Activated T-cell treated with anti-CD3 and anti-CD28 coated beads, Interleukin-2, amount 50 U/mL, for 72 hours (primary cell): ENCODE measurements at regions not wholly inside any gene's neighbourhood (a gene's known extent, or its start where the extent isn't known, plus 50 kb on each side); places are given as distances from the start of the nearest gene placed in this dataset.

Experiments
- ATAC-seq, 2 donors: fragments of 150-1000 bp; cut with Tn5 transposase; replicated peaks in 1 of 2; 2 replicates each; pipeline ENCODE4 v1.10.0; 2021; ENCODE audit warnings: moderate library complexity in 2 of 2, mild to moderate bottlenecking in 1 of 2
- DNase-seq, 2 donors: peaks; one replicate each; pipeline ENCODE4 v3.0.0; 2021 to 2022; ENCODE audit warnings: mixed read lengths in 1 of 2
- H3K27ac Mint-ChIP-seq: one replicate; pipeline ENCODE4 v1.8.0; 2022; ENCODE audit warnings: mild to moderate bottlenecking, moderate library complexity, mixed read lengths
- H3K27me3 Mint-ChIP-seq: one replicate; pipeline ENCODE4 v1.8.0; 2022; ENCODE audit warnings: low read depth, mixed read lengths
- H3K36me3 Mint-ChIP-seq, 2 donors: one replicate each; pipeline ENCODE4 v1.8.0; 2022; ENCODE audit warnings: mixed read lengths in 2 of 2, mild to moderate bottlenecking in 1 of 2; ENCODE audit not compliant: insufficient read depth in 2 of 2
- H3K4me1 Mint-ChIP-seq: one replicate; pipeline ENCODE4 v1.8.0; 2022; ENCODE audit warnings: low read depth, mixed read lengths
- H3K4me3 Mint-ChIP-seq, 2 donors: one replicate each; pipeline ENCODE4 v1.8.0; 2022; ENCODE audit warnings: mild to moderate bottlenecking in 2 of 2, mixed read lengths in 2 of 2, moderate library complexity in 2 of 2
- H3K9me3 Mint-ChIP-seq, 2 donors: one replicate each; pipeline ENCODE4 v1.8.0; 2022; ENCODE audit warnings: mixed read lengths in 2 of 2

GRCh38 chr15:95494971-95495541 lies 835.4 kb upstream of the NR2F2 start:
- ATAC-seq = no peak
- Mint-ChIP-seq H3K27me3 (peaks cover 32% of the 10 kb centered on the region), H3K36me3 (no peaks in the 10 kb centered on the region), H3K9me3 (no peaks in the 10 kb centered on the region), H3K27ac (no peak overlapping the region), H3K4me1 (peaks cover 8% of the 10 kb centered on the region), H3K4me3 (no peak overlapping the region)
- no peak for DNase-seq

GRCh38 chr15:95497634-95498033 lies 832.9 kb upstream of the NR2F2 start:
- H3K4me1 Mint-ChIP-seq = peaks cover 8% of the 10 kb centered on the region
- ATAC-seq (no peak), DNase-seq (no peak)
- no peak overlapping the region for H3K27ac Mint-ChIP-seq
- H3K9me3 Mint-ChIP-seq = no peaks in the 10 kb centered on the region
- peaks cover 22% of the 10 kb centered on the region for H3K27me3 Mint-ChIP-seq
- no peaks in the 10 kb centered on the region for H3K36me3 Mint-ChIP-seq
- H3K4me3 Mint-ChIP-seq = no peak overlapping the region

DNA sequence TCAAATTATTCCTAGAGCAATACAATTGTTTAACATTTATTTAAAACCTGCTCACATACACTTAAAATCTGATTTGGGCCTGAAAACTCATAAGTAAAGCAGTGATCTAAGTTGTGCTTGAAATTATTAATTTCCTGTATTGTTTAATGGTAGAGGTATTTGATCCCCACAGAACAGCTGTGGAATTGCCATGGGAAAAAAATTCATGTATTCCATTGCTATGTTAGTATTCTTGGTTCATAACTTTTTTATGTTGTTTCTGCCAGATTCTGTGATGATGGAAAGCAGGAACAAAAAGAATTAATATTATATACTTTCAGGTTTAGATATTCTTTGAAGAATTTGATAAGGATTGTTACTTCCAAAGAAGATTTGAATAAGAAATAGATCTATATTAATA lies 831.5 kb upstream of the NR2F2 start:
- ATAC-seq (no peak), DNase-seq (no peak)
- Mint-ChIP-seq H3K27ac (no peak overlapping the region), H3K4me3 (no peak overlapping the region), H3K27me3 (peaks cover 12% of the 10 kb centered on the region), H3K4me1 (peaks cover 21% of the 10 kb centered on the region), H3K36me3 (no peaks in the 10 kb centered on the region), H3K9me3 (no peaks in the 10 kb centered on the region)

- H3K4me3 Mint-ChIP-seq = no peak overlapping the region
- ATAC-seq (no peak), DNase-seq (no peak)
- peaks cover 12% of the 10 kb centered on the region for H3K27me3 Mint-ChIP-seq
- no peaks in the 10 kb centered on the region for H3K36me3 Mint-ChIP-seq
- peaks cover 22% of the 10 kb centered on the region for H3K4me1 Mint-ChIP-seq
- no peak overlapping the region for H3K27ac Mint-ChIP-seq
- H3K9me3 Mint-ChIP-seq = no peaks in the 10 kb centered on the region
These were observed 831.1 kb upstream of the NR2F2 start for GRCh38 chr15:95499397-95499796.

GRCh38 chr15:95501865-95502264 lies 828.6 kb upstream of the NR2F2 start:
- DNase-seq (no peak), ATAC-seq (no peak)
- Mint-ChIP-seq H3K27me3 (peaks cover 6% of the 10 kb centered on the region), H3K27ac (no peak overlapping the region), H3K9me3 (peaks cover 0 to 3% of the 10 kb centered on the region in 2 donors), H3K36me3 (no peaks in the 10 kb centered on the region), H3K4me1 (peaks cover 22% of the 10 kb centered on the region), H3K4me3 (no peak overlapping the region)

DNA sequence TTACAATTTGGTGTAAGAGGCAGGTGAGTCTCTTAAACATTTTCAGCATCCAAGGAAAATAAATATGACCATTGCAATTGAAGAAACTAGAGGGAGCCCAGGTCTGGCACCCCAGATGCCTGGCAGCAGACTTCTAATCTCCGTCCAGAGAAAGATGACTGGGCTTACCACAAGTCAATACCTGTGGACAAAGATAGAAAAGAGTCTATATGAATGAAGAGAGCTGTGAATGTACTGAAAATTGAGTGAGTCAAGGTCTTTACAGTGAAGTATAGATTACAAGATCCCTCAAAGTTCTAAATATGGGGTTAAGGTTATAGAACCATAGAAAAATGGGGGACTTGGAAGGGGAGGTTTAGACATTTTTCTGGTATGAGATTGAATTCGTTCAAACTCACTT lies 827.4 kb upstream of the NR2F2 start:
- ATAC-seq (peak; percentile 71 to 82), DNase-seq (no peak)
- H3K36me3 Mint-ChIP-seq = no peaks in the 10 kb centered on the region
- peak overlapping the region in 1 of 2 donors; percentile 6 for H3K4me3 Mint-ChIP-seq
- peaks cover 0 to 3% of the 10 kb centered on the region in 2 donors for H3K9me3 Mint-ChIP-seq
- H3K27me3 Mint-ChIP-seq = peaks cover 7% of the 10 kb centered on the region
- H3K4me1 Mint-ChIP-seq = peaks cover 22% of the 10 kb centered on the region
- H3K27ac Mint-ChIP-seq = no peak overlapping the region

- Mint-ChIP-seq H3K27me3 (peaks cover 13% of the 10 kb centered on the region), H3K4me1 (peaks cover 22% of the 10 kb centered on the region), H3K27ac (no peak overlapping the region), H3K36me3 (no peaks in the 10 kb centered on the region), H3K9me3 (peaks cover 0 to 3% of the 10 kb centered on the region in 2 donors), H3K4me3 (no peak overlapping the region)
- ATAC-seq (peak; percentile 81 to 84), DNase-seq (peak; percentile 1 to 4)
These were observed 826.8 kb upstream of the NR2F2 start for GRCh38 chr15:95503640-95504225.

DNA sequence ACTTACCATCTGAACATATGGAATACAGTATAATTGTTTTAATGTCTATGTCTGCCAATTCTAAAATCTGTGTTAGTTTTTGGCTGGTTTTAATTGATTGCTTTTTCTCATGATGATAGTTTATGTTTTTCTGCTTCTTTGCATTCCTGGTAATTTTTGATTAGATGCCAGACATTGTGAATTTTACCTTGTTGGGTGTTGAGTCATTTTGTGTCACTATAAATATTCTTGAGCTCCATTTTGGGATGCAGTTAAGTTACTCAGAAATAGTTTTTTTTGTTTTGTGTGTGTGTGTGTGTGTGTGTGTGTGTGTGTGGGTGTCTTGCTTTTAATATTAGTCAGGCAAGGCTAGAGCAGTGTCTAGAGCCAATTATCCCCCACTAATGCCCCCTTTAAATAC lies 818.8 kb upstream of the NR2F2 start:
- H3K27me3 Mint-ChIP-seq = peaks cover 20% of the 10 kb centered on the region
- H3K27ac Mint-ChIP-seq = no peak overlapping the region
- no peak for DNase-seq
- H3K4me3 Mint-ChIP-seq = no peak overlapping the region
- ATAC-seq = no peak
- H3K4me1 Mint-ChIP-seq = no peaks in the 10 kb centered on the region
- H3K36me3 Mint-ChIP-seq = peaks cover 0 to 5% of the 10 kb centered on the region in 2 donors
- peaks cover 3 to 6% of the 10 kb centered on the region in 2 donors for H3K9me3 Mint-ChIP-seq

- H3K27ac Mint-ChIP-seq = no peak overlapping the region
- H3K4me1 Mint-ChIP-seq = no peaks in the 10 kb centered on the region
- ATAC-seq (no peak), DNase-seq (no peak)
- peaks cover 0 to 5% of the 10 kb centered on the region in 2 donors for H3K36me3 Mint-ChIP-seq
- H3K27me3 Mint-ChIP-seq = peaks cover 18% of the 10 kb centered on the region
- no peak overlapping the region for H3K4me3 Mint-ChIP-seq
- peaks cover 3 to 6% of the 10 kb centered on the region in 2 donors for H3K9me3 Mint-ChIP-seq
These were observed 817.6 kb upstream of the NR2F2 start for GRCh38 chr15:95512906-95513305.

DNA sequence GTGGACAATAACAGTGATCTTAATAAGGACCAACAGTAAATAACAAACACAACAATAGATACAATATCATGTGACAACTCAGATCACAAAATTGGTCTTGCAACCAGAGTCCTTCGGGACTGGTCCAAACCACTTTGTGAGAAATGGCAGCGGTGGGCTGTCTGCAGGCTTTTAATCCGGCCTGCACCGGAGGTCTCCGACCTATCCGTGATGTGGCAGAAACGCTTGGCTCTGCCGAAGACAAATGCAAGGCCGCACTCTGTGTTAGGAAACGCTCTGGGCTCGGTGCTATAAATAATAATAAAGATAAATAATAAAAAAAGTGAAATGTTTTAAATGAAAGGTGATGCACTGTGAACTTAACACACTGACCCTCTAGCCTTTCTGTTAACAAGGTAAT lies 810.6 kb upstream of the NR2F2 start:
- Mint-ChIP-seq H3K4me1 (peaks cover 9% of the 10 kb centered on the region), H3K27me3 (peaks cover 11% of the 10 kb centered on the region), H3K4me3 (no peak overlapping the region), H3K36me3 (no peaks in the 10 kb centered on the region), H3K9me3 (peaks cover 1 to 2% of the 10 kb centered on the region in 2 donors), H3K27ac (no peak overlapping the region)
- DNase-seq (no peak), ATAC-seq (no peak)

- DNase-seq (no peak), ATAC-seq (no peak)
- H3K9me3 Mint-ChIP-seq = peaks cover 1 to 2% of the 10 kb centered on the region in 2 donors
- peaks cover 9% of the 10 kb centered on the region for H3K4me1 Mint-ChIP-seq
- peaks cover 6% of the 10 kb centered on the region for H3K27me3 Mint-ChIP-seq
- H3K36me3 Mint-ChIP-seq = no peaks in the 10 kb centered on the region
- no peak overlapping the region for H3K4me3 Mint-ChIP-seq
- no peak overlapping the region for H3K27ac Mint-ChIP-seq
These were observed 810.0 kb upstream of the NR2F2 start for GRCh38 chr15:95520511-95520910.

- Mint-ChIP-seq H3K9me3 (peaks cover 1 to 2% of the 10 kb centered on the region in 2 donors), H3K36me3 (no peaks in the 10 kb centered on the region), H3K27ac (no peak overlapping the region), H3K4me1 (peaks cover 9% of the 10 kb centered on the region), H3K4me3 (no peak overlapping the region), H3K27me3 (peaks cover 2% of the 10 kb centered on the region)
- no peak for DNase-seq
- no peak for ATAC-seq
These were observed 809.6 kb upstream of the NR2F2 start for GRCh38 chr15:95520922-95521321.

GRCh38 chr15:95522533-95522932 lies 808.0 kb upstream of the NR2F2 start:
- Mint-ChIP-seq H3K27me3 (no peaks in the 10 kb centered on the region), H3K9me3 (peaks cover 4 to 8% of the 10 kb centered on the region in 2 donors), H3K4me3 (no peak overlapping the region), H3K36me3 (no peaks in the 10 kb centered on the region), H3K27ac (no peak overlapping the region), H3K4me1 (peaks cover 9% of the 10 kb centered on the region)
- no peak for DNase-seq
- no peak for ATAC-seq

DNA sequence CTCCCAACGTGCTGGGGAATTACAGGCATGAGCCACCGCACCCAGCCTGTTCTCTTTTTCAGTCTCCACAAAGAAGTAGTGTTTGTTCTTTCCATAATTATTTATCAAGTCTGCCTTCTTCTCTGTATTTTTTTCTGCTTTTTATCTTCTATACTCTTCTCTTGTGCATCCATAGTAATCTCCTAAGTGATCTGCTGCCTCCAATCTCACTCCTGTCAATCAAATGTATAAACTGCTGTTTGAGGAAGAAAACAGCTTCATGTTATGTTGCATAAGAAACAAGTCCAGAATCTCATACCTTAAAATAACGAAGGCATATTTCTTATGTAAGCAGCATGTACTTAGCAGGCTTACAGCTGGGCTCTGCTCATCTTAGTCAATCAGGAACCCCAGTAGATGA lies 801.6 kb upstream of the NR2F2 start:
- no peak overlapping the region for H3K4me3 Mint-ChIP-seq
- DNase-seq (no peak), ATAC-seq (no peak)
- no peaks in the 10 kb centered on the region for H3K27me3 Mint-ChIP-seq
- H3K4me1 Mint-ChIP-seq = no peaks in the 10 kb centered on the region
- H3K27ac Mint-ChIP-seq = no peak overlapping the region
- peaks cover 5 to 6% of the 10 kb centered on the region in 2 donors for H3K9me3 Mint-ChIP-seq
- H3K36me3 Mint-ChIP-seq = no peaks in the 10 kb centered on the region
